Middle frontal gyrus (tissue), 1 donor: ENCODE measurements at regions not wholly inside any gene's neighbourhood (a gene's known extent, or its start where the extent isn't known, plus 50 kb on each side); places are given as distances from the start of the nearest gene placed in this dataset.

ENCODE experiments used
- DNase-seq: peaks from one replicate; pipeline ENCODE4 v3.0.0-alpha.2; 2015; ENCODE audit warnings: low spot score; ENCODE audit errors: extremely low spot score

DNA sequence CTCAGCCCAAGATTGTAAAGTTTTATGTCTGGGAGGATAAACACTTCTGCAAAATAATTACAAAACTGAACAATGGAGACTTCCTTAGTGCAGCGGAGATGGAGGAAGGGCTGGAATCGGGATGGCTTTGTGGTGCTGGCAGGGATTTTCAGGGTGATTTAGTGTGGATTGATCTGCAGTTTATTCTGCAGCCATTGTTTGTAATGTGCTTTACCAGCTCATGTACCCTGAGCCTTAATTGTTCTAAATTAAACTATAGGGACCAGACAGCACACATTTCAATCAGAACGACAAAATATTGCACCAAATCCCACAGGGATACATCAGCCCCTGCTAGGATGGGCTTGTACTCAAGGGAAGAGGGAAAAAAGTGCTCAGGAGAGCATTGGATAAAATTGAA is 103.2 kb upstream of the ONECUT1 start:
- DNase-seq: no peak

GRCh38 chr15:52879904-52880303 is 89.8 kb upstream of the ONECUT1 start:
- DNase-seq: no peak

DNA sequence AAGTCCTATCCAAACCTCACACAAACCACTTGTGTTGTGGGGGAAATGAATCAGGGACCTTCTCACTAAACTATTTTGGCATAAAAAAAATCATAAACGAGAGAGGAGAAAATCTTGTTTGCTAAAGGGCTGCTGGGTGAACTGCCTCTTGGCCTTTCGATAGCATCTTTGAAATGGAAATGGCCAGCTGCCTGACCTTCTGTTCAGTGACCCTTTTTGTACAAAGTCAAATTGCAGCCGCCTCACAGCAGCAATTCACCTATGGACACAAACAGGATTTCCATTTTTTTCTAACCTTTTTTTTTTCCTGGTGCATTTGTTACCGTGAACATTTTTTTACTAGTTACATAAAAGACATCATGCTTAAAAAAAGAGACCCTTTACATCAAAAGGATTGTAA is 89.0 kb upstream of the ONECUT1 start:
- no peak for DNase-seq

DNA sequence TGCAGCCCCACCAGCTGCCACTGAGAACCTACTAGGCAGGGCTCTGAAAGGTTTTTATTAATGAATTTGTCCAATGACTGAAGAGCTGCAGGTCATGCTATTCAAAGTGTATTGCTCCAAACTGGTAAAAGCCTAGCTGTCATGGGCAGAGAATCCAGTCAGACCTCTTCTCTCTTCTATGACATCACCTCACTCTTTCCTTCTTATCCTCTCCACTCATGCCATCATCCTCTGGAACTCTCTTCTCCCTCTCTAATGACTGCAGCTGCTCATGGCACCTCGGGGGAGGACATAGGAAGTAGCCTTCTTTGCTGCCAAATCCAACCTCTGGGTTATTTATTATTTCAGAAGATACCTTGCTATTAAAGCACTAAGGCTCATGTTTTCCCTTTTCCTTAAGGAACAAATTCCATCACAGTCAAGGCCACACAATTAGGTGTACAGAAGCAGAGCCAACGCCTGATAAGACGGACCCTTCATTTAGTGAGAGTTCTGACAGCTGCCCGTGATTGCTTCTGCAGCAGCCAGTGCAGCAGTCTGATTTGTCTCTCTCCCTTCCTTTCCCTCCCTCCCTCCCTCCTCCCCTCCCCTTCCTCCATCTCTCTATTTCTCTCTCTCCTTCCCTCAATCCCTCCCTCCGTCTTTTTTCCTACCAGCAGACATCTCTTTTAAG is 87.0 kb upstream of the ONECUT1 start:
- no peak for DNase-seq

DNA sequence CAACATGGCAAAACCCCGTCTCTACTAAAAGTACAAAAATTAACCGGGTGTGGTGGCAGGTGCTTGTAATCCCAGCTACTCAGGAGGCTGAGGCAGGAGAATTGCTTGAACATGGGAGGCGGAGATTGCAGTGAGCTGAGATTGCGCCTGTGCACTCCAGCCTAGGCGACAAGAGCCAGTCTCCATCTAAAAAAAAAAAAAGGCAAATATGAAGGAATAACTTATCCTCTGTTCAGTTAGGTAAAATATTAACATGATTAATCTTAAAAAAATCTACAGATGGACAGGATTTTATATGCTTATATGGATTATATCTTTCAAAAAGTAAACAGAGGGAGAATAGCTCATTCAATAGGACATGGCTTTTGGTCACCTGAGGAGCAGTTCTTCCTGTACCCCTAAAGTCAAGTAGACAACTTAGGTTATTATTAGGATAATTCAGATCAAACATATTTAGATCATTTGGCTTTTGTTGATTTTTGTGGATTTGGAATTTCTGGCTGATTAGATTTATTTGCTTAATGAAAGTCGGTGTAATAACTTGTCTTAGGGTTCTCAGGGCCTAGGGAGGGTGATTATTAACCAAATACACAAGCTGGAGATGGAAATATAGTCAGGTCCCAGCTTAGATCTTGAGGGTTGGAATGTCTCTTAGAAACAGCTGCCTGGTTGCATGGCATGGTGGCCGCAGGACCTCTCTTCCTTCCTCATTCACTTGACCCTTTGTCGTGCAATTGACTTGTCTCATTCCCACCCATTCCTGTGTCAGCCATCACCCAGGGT is 82.1 kb upstream of the ONECUT1 start:
- no peak for DNase-seq

- no peak for DNase-seq
Measured at GRCh38 chr15:52870015-52870414, 79.9 kb upstream of the ONECUT1 start.

DNA sequence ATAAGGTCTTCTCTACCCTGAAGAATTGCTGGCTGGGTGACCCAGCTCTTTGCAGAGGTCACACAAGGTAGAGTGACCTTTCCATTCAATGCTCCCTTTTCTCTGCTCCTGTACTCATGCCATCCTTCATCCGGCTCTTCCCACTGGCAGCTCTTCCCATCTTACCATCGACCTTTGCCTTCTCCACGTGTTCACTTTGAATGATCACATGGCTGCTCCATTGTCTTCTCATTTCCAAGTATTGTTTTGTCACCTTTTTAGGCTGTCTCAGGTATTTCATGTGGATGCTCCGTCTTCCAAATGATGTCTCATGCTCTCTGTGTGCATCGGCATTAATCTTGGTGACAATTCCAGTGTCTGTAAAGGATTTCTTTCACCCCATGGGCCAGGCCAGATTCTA is 76.6 kb upstream of the ONECUT1 start:
- DNase-seq: no peak

GRCh38 chr15:52862677-52863076 is 72.5 kb upstream of the ONECUT1 start:
- no peak for DNase-seq

DNA sequence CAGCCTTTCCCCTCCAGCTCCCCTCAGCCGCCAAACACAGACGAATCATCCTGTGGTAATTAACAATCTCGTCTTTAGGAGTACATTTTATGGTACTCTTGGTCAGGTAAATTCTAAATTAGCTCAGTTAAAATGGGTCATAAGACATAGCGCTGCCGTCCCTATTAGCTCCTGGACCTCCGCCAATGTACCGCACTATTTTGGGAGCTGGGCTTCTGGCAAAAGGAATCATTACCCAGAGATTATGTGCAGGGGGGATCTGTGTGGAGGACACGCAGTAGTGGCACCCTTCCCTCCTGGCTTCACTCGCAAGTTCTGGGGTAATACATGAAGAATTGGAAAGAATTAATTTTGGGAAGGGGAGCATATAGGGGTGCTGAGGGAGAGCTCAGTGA is 68.6 kb upstream of the ONECUT1 start:
- no peak for DNase-seq

GRCh38 chr15:52857937-52858781 is 68.0 kb upstream of the ONECUT1 start:
- DNase-seq: no peak

DNA sequence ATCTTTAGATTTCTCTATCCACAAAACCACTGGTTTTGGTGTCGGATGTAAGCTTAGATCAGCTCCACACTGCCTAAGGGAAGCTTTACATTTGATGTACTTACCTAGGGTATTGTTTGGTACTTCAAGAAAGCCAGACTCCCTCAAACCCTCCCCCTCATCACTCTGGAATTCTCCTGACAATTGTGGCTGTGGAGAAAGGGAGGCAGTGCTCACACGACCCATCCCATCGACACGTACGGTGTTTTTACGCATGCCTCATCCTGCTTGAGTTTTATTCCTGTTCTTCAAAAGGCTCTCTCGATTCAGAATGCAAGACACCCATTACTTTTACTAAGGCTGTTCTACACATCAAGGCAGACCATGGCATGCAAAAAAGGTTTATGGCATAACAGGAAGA is 67.3 kb upstream of the ONECUT1 start:
- no peak for DNase-seq

DNA sequence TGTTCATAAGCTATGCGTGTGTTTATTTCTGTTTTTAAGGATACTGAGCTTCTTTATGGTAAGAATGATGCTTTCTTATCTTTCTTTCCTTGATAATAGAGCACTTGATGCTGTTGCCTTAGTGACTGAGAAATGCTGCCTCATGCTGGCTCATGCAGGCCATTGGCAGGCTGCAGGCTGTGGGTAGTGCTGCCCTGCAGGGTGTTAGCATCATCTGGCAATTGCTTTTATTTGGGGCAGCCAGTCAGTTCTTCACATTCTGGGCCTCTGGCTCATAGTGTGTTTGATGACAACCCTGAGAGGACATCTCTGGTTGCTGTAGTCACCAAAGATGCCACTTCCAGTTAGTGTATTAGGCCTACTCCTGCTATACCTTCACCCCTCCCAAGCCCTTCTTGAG is 66.2 kb upstream of the ONECUT1 start:
- no peak for DNase-seq

GRCh38 chr15:52855157-52855556 is 65.0 kb upstream of the ONECUT1 start:
- no peak for DNase-seq

- DNase-seq: no peak
Measured at GRCh38 chr15:52844823-52845222, 54.7 kb upstream of the ONECUT1 start.
